ENCODE measurements at regions not wholly inside any gene's neighbourhood (a gene's known extent, or its start where the extent isn't known, plus 50 kb on each side); places are given as distances from the start of the nearest gene placed in this dataset.

DNA sequence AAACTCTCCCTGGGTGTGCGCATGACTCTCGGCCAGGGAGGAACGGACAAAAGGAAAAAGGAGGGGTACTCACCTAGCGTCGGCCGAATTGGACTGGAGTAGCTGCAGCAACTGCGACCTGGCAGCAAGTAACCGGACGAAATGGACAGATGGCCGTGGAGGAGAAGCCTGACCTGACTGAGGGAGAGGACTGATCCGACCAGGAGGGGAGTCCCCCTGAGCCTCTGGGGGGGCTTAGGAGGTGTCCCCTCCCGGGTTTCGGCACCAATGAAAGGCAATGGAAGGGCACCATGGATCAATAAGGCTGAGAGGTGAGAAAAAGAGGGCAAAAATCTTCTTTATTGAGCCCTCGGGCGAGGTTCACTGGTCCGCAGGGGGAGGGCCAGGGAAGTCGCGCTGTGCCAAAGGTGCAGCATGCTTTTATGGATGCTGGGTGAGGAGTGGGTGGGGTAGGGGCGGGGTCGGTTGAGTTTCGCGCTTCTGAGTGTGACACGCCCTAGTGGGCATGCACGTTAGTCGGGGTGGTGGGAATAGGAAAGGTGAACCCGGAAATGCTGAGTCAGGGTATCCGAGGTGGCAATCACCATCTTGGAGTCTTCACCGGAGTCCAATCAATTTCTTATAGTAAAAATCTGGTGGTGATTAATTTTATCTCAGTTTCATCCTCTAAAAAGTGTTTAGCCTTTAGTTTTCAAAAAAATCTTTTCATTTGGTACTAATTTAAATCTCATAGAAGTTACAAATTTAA, 638.5 kb upstream of the DPP6 start (continued):
- TF ChIP-seq HOXA5 (CRISPR knock-in tag; IDR thresholded peaks at IDR 0.05) = no peak
- no peak for TF ChIP-seq BORCS8-MEF2B (CRISPR knock-in tag; IDR thresholded peaks at IDR 0.05)
- peak; percentile 64 for TF ChIP-seq MAFF (IDR thresholded peaks at IDR 0.05; ENCODE audit: low read depth, low read length)
- TF ChIP-seq SPEN (CRISPR knock-in tag; IDR thresholded peaks at IDR 0.05; ENCODE audit: low read depth) = no peak
- no peak for TF ChIP-seq RFXANK (CRISPR knock-in tag; IDR thresholded peaks at IDR 0.05)

DNA sequence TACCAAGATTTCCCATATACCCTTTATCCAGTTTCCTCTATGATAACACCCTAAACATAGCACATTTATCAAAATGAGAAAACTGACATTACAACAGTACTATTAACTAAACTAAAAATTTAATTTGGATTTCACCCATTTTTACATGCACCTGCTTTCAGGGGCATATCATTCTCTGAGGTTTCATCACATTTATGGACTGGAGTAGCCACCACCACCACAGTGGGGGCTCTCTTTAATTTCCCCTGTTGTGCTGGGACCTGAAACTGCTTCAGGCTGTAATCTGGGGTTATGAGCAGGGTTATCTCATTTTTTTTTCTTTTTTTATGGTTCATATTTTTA, 637.9 kb upstream of the DPP6 start:
- Histone ChIP-seq H3K9ac (ENCODE audit: insufficient read depth, low read depth, low read length) (no peak overlapping the region), H3K79me2 (ENCODE audit: insufficient read depth, low read length) (no peaks in the 10 kb centered on the region), H4K20me1 (ENCODE audit: insufficient read depth, low read length) (no peaks in the 10 kb centered on the region), H3K4me1 (ENCODE audit: insufficient read depth, low read length) (no peaks in the 10 kb centered on the region), H3K4me2 (ENCODE audit: low read depth, low read length) (no peak overlapping the region), H3K27me3 (ENCODE audit: control insufficient read depth in 1 of 2, insufficient read depth in 2 of 2, low read length in 2 of 2) (no peaks in the 10 kb centered on the region), H3K4me3 (replicated peaks in 1 of 3; ENCODE audit: insufficient read depth in 1 of 3, low read depth in 2 of 3, low read length in 3 of 3) (no peak overlapping the region), H3K36me3 (replicated peaks in 1 of 2; ENCODE audit: control insufficient read depth in 1 of 2, insufficient read depth in 2 of 2, low read length in 2 of 2) (no peaks in the 10 kb centered on the region), H3K9me3 (ENCODE audit: low read length) (peaks cover 24% of the 10 kb centered on the region; the same call in 1 of the 2 replicates), H2AFZ (ENCODE audit: low read length) (no peak overlapping the region), H3K27ac (ENCODE audit: extremely low read length, insufficient read depth, low read length) (no peak overlapping the region)
- intact Hi-C loops (cut with micrococcal nuclease; ENCODE audit: unreplicated experiment) = no loop called here
- POLR2A ChIA-PET = no interaction called here
- in situ Hi-C loops (cut with HindIII; ENCODE audit: extremely low pct_ligation_motif_present, low pct_unique_long_range_greater_than_20kb) = no loop called here
- FAIRE-seq (no peak), DNase-seq (ENCODE audit: low spot score) (no peak), ATAC-seq (no peak)
- TF ChIP-seq ZFP82 (CRISPR knock-in tag; IDR thresholded peaks at IDR 0.05; ENCODE audit: borderline replicate concordance) = no peak
- CTCF ChIA-PET (ENCODE audit: low intra/inter-chr PET ratio, low total read pairs) = no interaction called here
- BruUV-seq (replicated peaks) = no TSS peak

- H3K9ac ChIP-seq (ENCODE audit: insufficient read depth, low read depth, low read length) = no peak overlapping the region
- H2AFZ ChIP-seq (ENCODE audit: low read length) = no peak overlapping the region
- no peaks in the 10 kb centered on the region for H3K27me3 ChIP-seq (ENCODE audit: control insufficient read depth in 1 of 2, insufficient read depth in 2 of 2, low read length in 2 of 2)
- intact Hi-C loops (cut with micrococcal nuclease; ENCODE audit: unreplicated experiment) = no loop called here
- ChIA-PET POLR2A (no interaction called here), CTCF (ENCODE audit: low intra/inter-chr PET ratio, low total read pairs) (no interaction called here)
- H3K4me2 ChIP-seq (ENCODE audit: low read depth, low read length) = no peak overlapping the region
- 0 out of 2 replicates have a peak, but pooled peaks have one; percentile 30 for TF ChIP-seq CREB1 (IDR thresholded peaks at IDR 0.05)
- TF ChIP-seq CREB1 (CRISPR knock-in tag; IDR thresholded peaks at IDR 0.05) = no peak
- TF ChIP-seq, protein P1, sequence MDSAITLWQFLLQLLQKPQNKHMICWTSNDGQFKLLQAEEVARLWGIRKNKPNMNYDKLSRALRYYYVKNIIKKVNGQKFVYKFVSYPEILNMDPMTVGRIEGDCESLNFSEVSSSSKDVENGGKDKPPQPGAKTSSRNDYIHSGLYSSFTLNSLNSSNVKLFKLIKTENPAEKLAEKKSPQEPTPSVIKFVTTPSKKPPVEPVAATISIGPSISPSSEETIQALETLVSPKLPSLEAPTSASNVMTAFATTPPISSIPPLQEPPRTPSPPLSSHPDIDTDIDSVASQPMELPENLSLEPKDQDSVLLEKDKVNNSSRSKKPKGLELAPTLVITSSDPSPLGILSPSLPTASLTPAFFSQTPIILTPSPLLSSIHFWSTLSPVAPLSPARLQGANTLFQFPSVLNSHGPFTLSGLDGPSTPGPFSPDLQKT (CRISPR knock-in tag; IDR thresholded peaks at IDR 0.05; ENCODE audit: borderline replicate concordance) = no peak
- no peak for TF ChIP-seq ZNF839 (CRISPR knock-in tag; IDR thresholded peaks at IDR 0.05; ENCODE audit: borderline replicate concordance)
- in situ Hi-C loops (cut with HindIII; ENCODE audit: extremely low pct_ligation_motif_present, low pct_unique_long_range_greater_than_20kb) = no loop called here
- H4K20me1 ChIP-seq (ENCODE audit: insufficient read depth, low read length) = no peaks in the 10 kb centered on the region
- FAIRE-seq = no peak
- H3K9me3 ChIP-seq (ENCODE audit: low read length) = peaks cover 24% of the 10 kb centered on the region; the same call in 1 of the 2 replicates
- BruUV-seq (replicated peaks) = no TSS peak
- no peaks in the 10 kb centered on the region for H3K4me1 ChIP-seq (ENCODE audit: insufficient read depth, low read length)
- no peak overlapping the region for H3K27ac ChIP-seq (ENCODE audit: extremely low read length, insufficient read depth, low read length)
- 17% methylated on average over 6 of the region's 6 CpGs for WGBS (ENCODE audit: low lambda C conversion rate)
- no peaks in the 10 kb centered on the region for H3K36me3 ChIP-seq (replicated peaks in 1 of 2; ENCODE audit: control insufficient read depth in 1 of 2, insufficient read depth in 2 of 2, low read length in 2 of 2)
- H3K4me3 ChIP-seq (replicated peaks in 1 of 3; ENCODE audit: insufficient read depth in 1 of 3, low read depth in 2 of 3, low read length in 3 of 3) = no peak overlapping the region
- no peak for ATAC-seq
- no peak for DNase-seq (ENCODE audit: low spot score)
- no peaks in the 10 kb centered on the region for H3K79me2 ChIP-seq (ENCODE audit: insufficient read depth, low read length)
Observed at GRCh38 chr7:153415632-153416031, 636.6 kb upstream of the DPP6 start.
